Stimulated activated CD4-positive, alpha-beta T cell treated with anti-CD3 and anti-CD28 coated beads, Interleukin-1b, Interleukin-23, amount 100 ng/mL, for 4 hours (primary cell): ENCODE measurements at regions not wholly inside any gene's neighbourhood (a gene's known extent, or its start where the extent isn't known, plus 50 kb on each side); places are given as distances from the start of the nearest gene placed in this dataset.
"Not testable (repeated sequence)": the region's sequence is repeated elsewhere in the genome, so short reads cannot be mapped to it uniquely, and the experiment has no call there.

Source experiments
- DNase-seq, 2 donors: peaks; one replicate each; pipeline ENCODE4 v3.0.0-alpha.2; 2020; ENCODE audit warnings: low read depth in 2 of 2

GRCh38 chr16:5993356-5993755, 895.8 kb upstream of the EEF2KMT start:
- DNase-seq, result no peak

GRCh38 chr16:5982979-5983378, 885.4 kb upstream of the EEF2KMT start:
- DNase-seq, result no peak

GRCh38 chr16:5979905-5980550, 882.4 kb upstream of the EEF2KMT start:
- DNase-seq, result no peak

- DNase-seq, result no peak
Observed at GRCh38 chr16:5977329-5977728, 879.7 kb upstream of the EEF2KMT start.

- no peak for DNase-seq
Observed at GRCh38 chr16:5972747-5973146, 875.2 kb upstream of the EEF2KMT start.

GRCh38 chr16:5971924-5972323, 874.3 kb upstream of the EEF2KMT start:
- DNase-seq, result no peak

GRCh38 chr16:5971106-5971505, 873.5 kb upstream of the EEF2KMT start:
- no peak for DNase-seq

- DNase-seq, result no peak
Observed at GRCh38 chr16:5966004-5966403, 868.4 kb upstream of the EEF2KMT start.

GRCh38 chr16:5965321-5965720, 867.7 kb upstream of the EEF2KMT start:
- no peak for DNase-seq

- DNase-seq, result no peak
Observed at GRCh38 chr16:5951486-5951885, 853.9 kb upstream of the EEF2KMT start.

- DNase-seq, result no peak
Observed at GRCh38 chr16:5944971-5945370, 847.4 kb upstream of the EEF2KMT start.

- DNase-seq, result no peak
Observed at GRCh38 chr16:5938607-5939006, 841.0 kb upstream of the EEF2KMT start.

GRCh38 chr16:5932906-5933305, 835.3 kb upstream of the EEF2KMT start:
- DNase-seq, result no peak

- no peak for DNase-seq
Observed at GRCh38 chr16:5928476-5929065, 831.0 kb upstream of the EEF2KMT start.

- no peak for DNase-seq
Observed at GRCh38 chr16:5925850-5926249, 828.3 kb upstream of the EEF2KMT start.

- DNase-seq, result no peak
Observed at GRCh38 chr16:5922686-5923085, 825.1 kb upstream of the EEF2KMT start.

- no peak for DNase-seq
Observed at GRCh38 chr16:5918567-5919130, 821.1 kb upstream of the EEF2KMT start.

GRCh38 chr16:5917436-5918195, 820.0 kb upstream of the EEF2KMT start:
- DNase-seq, result no peak

- no peak for DNase-seq
Observed at GRCh38 chr16:5916711-5917191, 819.2 kb upstream of the EEF2KMT start.

GRCh38 chr16:5911241-5911640, 813.6 kb upstream of the EEF2KMT start:
- no peak for DNase-seq

GRCh38 chr16:5909556-5909955, 812.0 kb upstream of the EEF2KMT start:
- DNase-seq, result not testable (repeated sequence)

GRCh38 chr16:5907544-5907943, 809.9 kb upstream of the EEF2KMT start:
- no peak for DNase-seq

GRCh38 chr16:5906351-5906750, 808.8 kb upstream of the EEF2KMT start:
- DNase-seq, result no peak
